Ascending aorta (tissue), 2 donors: ENCODE measurements at regions not wholly inside any gene's neighbourhood (a gene's known extent, or its start where the extent isn't known, plus 50 kb on each side); places are given as distances from the start of the nearest gene placed in this dataset.

ENCODE experiments used
- DNase-seq, 2 donors: peaks; one replicate each; pipeline ENCODE4 v3.0.0-alpha.2; 2019; ENCODE audit warnings: low spot score in 2 of 2
- H3K27ac ChIP-seq, 2 donors: fragments of 200-600 bp; sonication (generic); one replicate each; pipeline ENCODE4 v1.5.1; 2016 to 2017; ENCODE audit warnings: mild to moderate bottlenecking in 1 of 2
- H3K27me3 ChIP-seq: fragments of 200-600 bp; sonication (generic); one replicate; pipeline ENCODE4 v1.5.1; 2017
- H3K36me3 ChIP-seq, 2 donors: fragments of 200-600 bp; sonication (generic); one replicate each; pipeline ENCODE4 v1.5.1; 2016
- H3K4me1 ChIP-seq, 2 donors: fragments of 200-600 bp; sonication (generic); one replicate each; pipeline ENCODE4 v1.5.1; 2016 to 2017; ENCODE audit warnings: mild to moderate bottlenecking in 1 of 2
- H3K4me3 ChIP-seq, 2 donors: fragments of 200-600 bp; sonication (generic); one replicate each; pipeline ENCODE4 v1.5.1; 2016 to 2017; ENCODE audit warnings: mild to moderate bottlenecking in 1 of 2
- H3K9me3 ChIP-seq, 2 donors: fragments of 200-600 bp; sonication (generic); one replicate each; pipeline ENCODE4 v1.5.1; 2016
- intact Hi-C: fragments of 100-400 bp; cut with DNase I; formaldehyde crosslinking; loops from one replicate; pipeline ENCODE4 v1.15.1; 2023
- TF ChIP-seq, protein P1 (sequence below), 3 experiments: fragments of 200-600 bp in 2 of 3; fragments of 450-650 bp in 1 of 3; sonication (generic) in 2 of 3; IDR thresholded peaks; one replicate each; pipeline ENCODE4 v1.5.1; 2016 to 2019; ENCODE audit warnings: antibody characterized with exemption in 3 of 3, mild to moderate bottlenecking in 1 of 3, moderate library complexity in 1 of 3

DNA sequence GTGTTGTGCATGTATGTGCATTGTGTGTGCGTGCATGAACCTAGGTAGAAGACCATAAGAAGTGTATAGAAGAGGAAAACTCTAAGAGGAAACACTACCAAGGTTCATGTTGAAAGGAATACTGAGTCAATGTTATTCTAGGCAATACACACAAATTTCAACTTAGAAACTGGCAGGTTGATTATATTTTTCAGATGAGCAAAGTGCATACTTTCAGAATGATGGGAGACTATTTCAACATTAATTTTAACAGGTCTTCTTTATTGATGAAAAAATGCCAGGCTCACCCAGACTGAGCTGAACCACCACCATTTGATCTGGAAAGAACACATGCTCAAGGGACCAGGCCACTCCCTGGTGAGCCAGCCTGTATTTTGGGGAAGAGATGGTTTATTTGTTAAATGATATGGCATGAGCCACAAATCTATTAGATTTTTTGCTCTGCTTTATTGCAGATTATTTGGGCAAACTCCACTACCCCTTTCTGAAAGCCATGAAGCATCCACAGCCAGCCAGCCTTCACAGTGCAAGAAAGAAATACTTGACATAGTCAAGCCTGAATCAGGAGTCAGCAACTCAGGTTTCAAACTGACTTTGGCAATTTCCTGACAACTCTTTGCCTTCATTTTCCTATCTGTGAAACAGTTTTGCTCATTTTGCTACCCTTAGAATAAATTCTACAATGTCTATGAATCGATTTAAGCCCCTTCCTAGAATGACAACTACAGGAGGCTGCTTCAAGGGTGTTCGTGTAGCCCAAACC lies 368.9 kb downstream of the COG6 start:
- Histone ChIP-seq H3K4me1 (no peaks in the 10 kb centered on the region), H3K27ac (no peak overlapping the region), H3K27me3 (no peaks in the 10 kb centered on the region), H3K9me3 (no peaks in the 10 kb centered on the region), H3K4me3 (no peak overlapping the region), H3K36me3 (no peaks in the 10 kb centered on the region)
- no peak for DNase-seq
- TF ChIP-seq, protein P1, sequence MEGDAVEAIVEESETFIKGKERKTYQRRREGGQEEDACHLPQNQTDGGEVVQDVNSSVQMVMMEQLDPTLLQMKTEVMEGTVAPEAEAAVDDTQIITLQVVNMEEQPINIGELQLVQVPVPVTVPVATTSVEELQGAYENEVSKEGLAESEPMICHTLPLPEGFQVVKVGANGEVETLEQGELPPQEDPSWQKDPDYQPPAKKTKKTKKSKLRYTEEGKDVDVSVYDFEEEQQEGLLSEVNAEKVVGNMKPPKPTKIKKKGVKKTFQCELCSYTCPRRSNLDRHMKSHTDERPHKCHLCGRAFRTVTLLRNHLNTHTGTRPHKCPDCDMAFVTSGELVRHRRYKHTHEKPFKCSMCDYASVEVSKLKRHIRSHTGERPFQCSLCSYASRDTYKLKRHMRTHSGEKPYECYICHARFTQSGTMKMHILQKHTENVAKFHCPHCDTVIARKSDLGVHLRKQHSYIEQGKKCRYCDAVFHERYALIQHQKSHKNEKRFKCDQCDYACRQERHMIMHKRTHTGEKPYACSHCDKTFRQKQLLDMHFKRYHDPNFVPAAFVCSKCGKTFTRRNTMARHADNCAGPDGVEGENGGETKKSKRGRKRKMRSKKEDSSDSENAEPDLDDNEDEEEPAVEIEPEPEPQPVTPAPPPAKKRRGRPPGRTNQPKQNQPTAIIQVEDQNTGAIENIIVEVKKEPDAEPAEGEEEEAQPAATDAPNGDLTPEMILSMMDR (IDR thresholded peaks at IDR 0.05) = no peak
- intact Hi-C loops = no loop called here

DNA sequence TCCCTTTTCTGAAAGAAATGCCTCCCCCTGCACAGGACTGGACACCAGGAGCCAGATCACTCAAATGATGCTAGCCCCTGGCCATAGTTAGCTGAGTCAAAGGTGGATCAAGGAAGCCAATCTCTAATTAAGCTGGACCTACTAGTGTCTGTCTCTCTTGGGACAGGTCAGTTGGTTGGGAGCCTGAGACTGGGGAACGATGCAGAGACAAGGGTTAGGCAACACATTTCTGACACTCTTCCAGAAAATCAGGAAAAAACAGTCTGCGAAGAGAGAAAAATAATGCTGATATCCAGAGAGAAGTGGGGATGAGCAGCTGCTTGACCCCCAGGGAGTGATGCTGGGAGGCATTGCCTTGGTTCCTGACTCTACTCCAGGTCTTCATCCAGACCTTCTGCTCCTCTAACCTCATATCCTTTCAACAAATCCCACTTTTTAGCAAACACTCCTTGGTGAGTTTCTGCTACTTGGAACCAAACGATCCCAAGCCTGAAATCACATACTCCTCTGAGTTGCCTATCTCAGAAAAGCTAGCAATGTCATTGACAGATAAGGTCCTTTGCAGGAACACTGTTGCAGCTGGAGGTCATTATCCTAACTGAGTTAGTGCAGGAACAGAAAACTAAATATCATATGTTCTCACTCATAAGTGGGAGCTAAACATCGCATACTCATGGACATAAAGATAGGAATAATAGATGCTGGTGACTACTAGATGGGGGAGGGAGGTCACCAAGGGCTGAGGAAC lies 369.7 kb downstream of the COG6 start:
- Histone ChIP-seq H3K9me3 (no peaks in the 10 kb centered on the region), H3K27ac (no peak overlapping the region), H3K4me3 (no peak overlapping the region), H3K27me3 (no peaks in the 10 kb centered on the region), H3K36me3 (no peaks in the 10 kb centered on the region), H3K4me1 (no peaks in the 10 kb centered on the region)
- TF ChIP-seq, protein P1 (IDR thresholded peaks at IDR 0.05) = no peak
- intact Hi-C loops = no loop called here
- no peak for DNase-seq

DNA sequence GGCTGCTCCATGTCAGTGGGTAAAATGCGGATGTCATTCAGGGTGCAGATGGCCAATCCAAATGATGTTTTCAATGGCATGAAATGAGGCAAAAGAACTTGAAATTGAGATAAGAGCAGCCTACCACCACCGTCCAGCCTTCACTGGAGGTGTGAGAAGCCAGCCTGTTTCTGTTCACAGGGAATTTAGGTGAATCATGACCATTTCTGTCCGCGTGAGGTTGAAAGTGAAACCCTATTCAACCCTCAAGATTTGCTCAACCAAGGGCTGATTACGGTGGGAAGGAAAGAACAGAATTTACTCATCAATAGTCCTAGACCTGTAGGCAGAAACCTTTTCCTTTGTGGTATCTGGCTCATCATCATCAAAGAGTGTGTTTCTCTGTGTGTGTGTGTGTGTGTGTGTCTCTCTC lies 370.7 kb downstream of the COG6 start:
- intact Hi-C loops = no loop called here
- TF ChIP-seq, protein P1 (IDR thresholded peaks at IDR 0.05) = no peak
- no peak overlapping the region for H3K27ac ChIP-seq

DNA sequence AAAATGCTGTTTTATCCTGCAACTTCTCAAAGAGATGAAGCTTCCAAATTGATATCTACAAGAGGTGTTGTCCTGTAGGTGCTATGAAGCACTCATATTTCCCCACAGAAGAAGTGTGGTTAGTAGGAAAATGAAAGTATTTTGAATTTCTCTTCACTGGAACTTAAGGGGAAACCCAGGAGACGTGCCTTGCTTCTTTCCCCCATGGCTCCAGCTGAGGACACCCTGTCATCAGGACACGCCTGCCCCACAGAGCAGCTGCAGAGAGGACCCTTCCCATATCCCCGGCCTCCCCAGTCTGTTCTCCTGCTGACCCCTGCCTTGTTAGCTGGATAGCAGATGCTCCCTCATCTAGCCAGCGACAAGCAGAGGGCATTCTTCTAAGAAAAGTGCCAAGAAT lies 371.3 kb downstream of the COG6 start:
- Histone ChIP-seq H3K27ac (no peak overlapping the region), H3K4me1 (no peaks in the 10 kb centered on the region), H3K27me3 (no peaks in the 10 kb centered on the region), H3K36me3 (no peaks in the 10 kb centered on the region), H3K9me3 (no peaks in the 10 kb centered on the region), H3K4me3 (no peak overlapping the region)
- intact Hi-C loops = no loop called here
- no peak for DNase-seq
- TF ChIP-seq, protein P1 (IDR thresholded peaks at IDR 0.05) = no peak

More for the DNA sequence above, 370.7 kb downstream of the COG6 start:
- Histone ChIP-seq H3K4me3 (no peak overlapping the region), H3K9me3 (no peaks in the 10 kb centered on the region), H3K27me3 (no peaks in the 10 kb centered on the region), H3K4me1 (no peaks in the 10 kb centered on the region), H3K36me3 (no peaks in the 10 kb centered on the region)
- no peak for DNase-seq

DNA sequence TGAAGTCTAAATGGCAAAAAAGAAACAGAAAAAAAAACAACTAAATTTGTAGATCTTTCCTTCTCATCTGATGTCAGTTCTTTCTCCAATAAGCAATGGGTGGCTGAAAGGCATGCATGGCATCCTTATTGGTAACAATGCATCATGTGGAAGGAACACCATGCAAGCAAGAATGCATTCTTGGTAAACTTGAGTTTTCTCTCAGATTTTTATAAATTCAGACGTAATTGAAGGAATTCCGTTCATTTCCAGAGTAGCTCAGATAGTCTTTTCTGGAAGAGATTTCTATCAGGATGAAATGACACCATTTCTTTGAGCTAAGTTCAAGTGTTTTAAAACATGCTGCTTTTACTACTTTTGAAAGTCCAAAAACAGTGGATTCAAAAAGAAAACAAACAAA lies 373.0 kb downstream of the COG6 start:
- no peak overlapping the region for H3K4me3 ChIP-seq
- TF ChIP-seq, protein P1 (IDR thresholded peaks at IDR 0.05) = no peak
- no peak overlapping the region for H3K27ac ChIP-seq
- no peaks in the 10 kb centered on the region for H3K4me1 ChIP-seq
- H3K9me3 ChIP-seq = no peaks in the 10 kb centered on the region
- intact Hi-C loops = no loop called here
- DNase-seq = no peak
- H3K27me3 ChIP-seq = no peaks in the 10 kb centered on the region
- no peaks in the 10 kb centered on the region for H3K36me3 ChIP-seq
